ENCODE measurements at regions not wholly inside any gene's neighbourhood (a gene's known extent, or its start where the extent isn't known, plus 50 kb on each side); places are given as distances from the start of the nearest gene placed in this dataset.

- DNase-seq (ENCODE audit: low read depth, low spot score): no peak
These were observed 166.4 kb downstream of the TMEM18 start for GRCh38 chr2:510839-511238.

DNA sequence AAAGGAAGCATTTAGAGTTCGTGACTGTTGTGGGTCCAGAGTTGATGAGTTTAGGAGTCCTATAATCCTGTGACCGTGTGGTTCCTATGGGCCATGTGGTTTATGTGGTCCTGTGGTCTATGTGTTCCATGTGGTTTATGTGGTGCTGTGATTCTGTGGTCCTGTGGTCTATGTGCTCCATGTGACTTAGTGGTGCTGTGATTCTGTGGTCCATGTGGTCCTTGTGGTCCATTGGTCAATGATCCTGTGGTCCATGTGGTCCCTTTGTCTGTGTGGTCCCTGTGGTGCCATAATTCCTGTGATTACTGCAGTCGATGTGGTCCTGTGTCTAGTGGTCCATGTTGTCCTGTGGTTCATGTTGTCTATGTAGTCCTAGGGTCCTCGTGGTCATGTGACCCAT lies 167.3 kb downstream of the TMEM18 start:
- DNase-seq (ENCODE audit: low read depth, low spot score): no peak

GRCh38 chr2:508121-508520 lies 169.1 kb downstream of the TMEM18 start:
- no peak for DNase-seq (ENCODE audit: low read depth, low spot score)

DNA sequence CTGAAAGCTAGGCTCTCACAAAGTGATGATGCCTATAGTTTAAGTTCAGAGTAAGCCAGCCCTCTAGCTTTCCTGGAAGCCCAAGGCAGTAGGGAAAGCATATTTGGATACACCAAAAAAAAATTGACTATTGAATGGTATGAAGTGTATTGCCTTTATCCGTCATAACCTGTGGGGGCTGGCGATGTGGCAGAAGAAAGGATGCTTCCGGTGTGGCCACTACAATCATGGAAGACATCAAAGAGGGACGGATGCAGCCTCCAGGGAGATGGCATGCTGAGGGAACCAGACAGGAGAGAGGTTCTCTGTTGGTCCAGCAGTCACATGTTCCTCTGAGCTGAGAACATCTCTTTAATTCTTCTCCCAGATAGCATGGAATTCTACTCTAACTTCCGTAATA lies 170.3 kb downstream of the TMEM18 start:
- no peak for DNase-seq (ENCODE audit: low read depth, low spot score)

GRCh38 chr2:506451-506850 lies 170.8 kb downstream of the TMEM18 start:
- no peak for DNase-seq (ENCODE audit: low read depth, low spot score)

GRCh38 chr2:505941-506340 lies 171.3 kb downstream of the TMEM18 start:
- no peak for DNase-seq (ENCODE audit: low read depth, low spot score)

GRCh38 chr2:503288-503999 lies 173.8 kb downstream of the TMEM18 start:
- DNase-seq (ENCODE audit: low read depth, low spot score): no peak

- DNase-seq (ENCODE audit: low read depth, low spot score): no peak
These were observed 174.4 kb downstream of the TMEM18 start for GRCh38 chr2:502831-503230.

DNA sequence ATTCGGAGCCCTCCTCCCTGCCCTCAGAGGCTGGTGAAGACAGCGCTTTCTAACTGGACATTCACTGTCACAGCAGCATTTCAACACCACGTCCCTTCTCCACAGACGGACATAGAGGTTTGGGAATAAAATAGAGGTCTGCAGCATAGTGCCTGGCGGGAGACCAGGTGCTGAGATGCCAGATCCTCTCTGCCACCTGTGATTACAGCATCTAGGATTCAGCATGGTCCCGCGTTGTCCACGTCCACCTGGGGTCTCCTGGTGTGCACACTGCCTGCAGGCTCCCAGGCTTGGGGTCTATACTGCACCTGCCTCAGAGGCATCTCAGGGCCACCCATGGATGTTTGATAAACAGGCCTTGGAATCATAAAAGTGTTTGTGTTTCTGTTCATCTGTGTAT lies 175.5 kb downstream of the TMEM18 start:
- DNase-seq (ENCODE audit: low read depth, low spot score): no peak

DNA sequence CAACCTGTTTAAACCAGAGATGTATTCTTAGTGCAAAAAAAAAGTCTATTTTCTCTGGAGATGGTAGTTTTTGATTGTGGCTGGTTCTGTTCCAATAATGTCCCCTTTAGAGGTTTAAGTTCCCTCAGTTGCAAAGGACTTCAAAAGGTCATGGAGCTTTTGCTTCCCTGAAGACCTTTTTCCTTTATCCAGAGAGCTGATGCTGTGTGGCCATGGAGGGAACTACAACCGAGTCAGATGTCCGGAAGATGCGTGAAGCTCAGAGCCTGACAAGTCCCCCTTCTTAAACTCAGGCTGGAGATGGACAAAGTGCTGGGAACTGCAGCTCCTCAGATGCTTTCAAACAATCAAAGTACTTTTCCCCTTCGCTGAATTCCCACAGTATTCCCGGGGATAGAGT lies 176.1 kb downstream of the TMEM18 start:
- DNase-seq (ENCODE audit: low read depth, low spot score): no peak

DNA sequence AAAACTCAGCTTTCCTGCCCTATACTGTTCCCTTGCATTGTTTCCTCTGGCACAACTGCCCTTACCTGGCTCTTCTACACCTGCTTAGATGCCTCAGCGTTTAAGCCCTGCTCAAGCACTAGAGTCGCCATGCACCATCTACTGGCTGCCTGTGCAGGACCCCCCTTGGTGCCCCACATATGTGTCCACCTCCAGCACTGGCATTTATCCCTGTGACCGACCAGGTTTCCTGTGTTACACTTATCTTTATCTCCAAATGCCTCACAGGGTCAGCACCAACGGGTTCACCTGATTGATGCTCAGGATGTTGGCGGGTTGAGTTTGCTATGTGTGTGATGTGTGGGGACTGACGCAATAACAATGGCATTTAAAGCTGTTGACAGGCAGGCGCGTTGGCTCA lies 177.5 kb downstream of the TMEM18 start:
- no peak for DNase-seq (ENCODE audit: low read depth, low spot score)

- no peak for DNase-seq (ENCODE audit: low read depth, low spot score)
These were observed 178.6 kb downstream of the TMEM18 start for GRCh38 chr2:498493-499178.

- no peak for DNase-seq (ENCODE audit: low read depth, low spot score)
These were observed 179.3 kb downstream of the TMEM18 start for GRCh38 chr2:497770-498492.

GRCh38 chr2:496729-497128 lies 180.5 kb downstream of the TMEM18 start:
- DNase-seq (ENCODE audit: low read depth, low spot score): no peak

DNA sequence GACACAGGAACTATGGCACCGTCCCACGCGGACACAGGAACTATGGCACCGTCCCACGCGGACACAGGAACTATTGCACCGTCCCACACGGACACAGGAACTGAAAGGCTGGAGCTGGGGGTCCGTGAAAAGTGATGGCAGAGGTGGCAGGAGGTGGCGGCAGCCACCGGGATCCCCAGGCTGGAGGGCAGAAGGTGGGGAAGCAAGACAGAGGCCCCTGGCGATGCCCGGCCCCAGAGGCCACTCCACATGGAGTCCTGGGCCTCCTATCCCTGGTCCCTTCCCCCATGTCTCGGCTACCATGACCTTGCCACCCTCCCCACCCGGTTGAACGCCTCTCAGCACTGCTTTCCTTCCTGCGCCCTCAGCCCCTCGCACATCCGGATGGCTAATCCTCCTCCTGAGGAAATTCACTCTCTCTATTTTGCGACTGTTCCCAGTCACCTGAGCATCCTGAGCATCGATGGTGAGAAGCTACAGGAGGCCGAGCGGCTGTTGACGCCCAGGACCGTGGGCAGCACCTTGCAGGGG lies 181.4 kb downstream of the TMEM18 start:
- DNase-seq (ENCODE audit: low read depth, low spot score): no peak

- DNase-seq (ENCODE audit: low read depth, low spot score): no peak
These were observed 182.4 kb downstream of the TMEM18 start for GRCh38 chr2:494853-495252.

GRCh38 chr2:493228-493627 lies 184.0 kb downstream of the TMEM18 start:
- DNase-seq (ENCODE audit: low read depth, low spot score): no peak

GRCh38 chr2:492178-492577 lies 185.0 kb downstream of the TMEM18 start:
- no peak for DNase-seq (ENCODE audit: low read depth, low spot score)

DNA sequence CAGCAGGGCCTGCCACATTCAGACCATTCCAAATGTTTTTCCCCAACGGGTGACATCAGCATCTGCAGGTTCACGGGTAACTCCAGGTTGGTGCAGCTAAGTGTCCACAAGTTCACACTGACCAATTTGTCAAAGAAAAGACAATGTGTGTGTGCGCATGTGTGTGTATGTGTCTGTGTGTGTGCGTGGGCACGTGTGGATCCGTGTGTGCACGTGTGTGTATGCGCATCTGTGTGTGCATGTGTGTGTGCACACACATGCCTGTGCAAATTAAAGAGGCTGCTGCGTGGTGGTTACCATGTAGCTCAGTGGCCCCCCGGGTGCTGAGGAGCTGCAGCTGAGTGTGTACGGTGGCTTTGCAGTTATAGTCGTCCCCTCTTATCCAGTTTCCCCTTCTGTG lies 187.4 kb downstream of the TMEM18 start:
- no peak for DNase-seq (ENCODE audit: low read depth, low spot score)

- DNase-seq (ENCODE audit: low read depth, low spot score): no peak
These were observed 188.1 kb downstream of the TMEM18 start for GRCh38 chr2:489084-489483.

GRCh38 chr2:487186-488079 lies 189.8 kb downstream of the TMEM18 start:
- no peak for DNase-seq (ENCODE audit: low read depth, low spot score)

- no peak for DNase-seq (ENCODE audit: low read depth, low spot score)
These were observed 190.8 kb downstream of the TMEM18 start for GRCh38 chr2:486371-486770.

All from smooth muscle cell of the brain vasculature (primary cell).